GM19025 (cell line): ENCODE measurements at regions not wholly inside any gene's neighbourhood (a gene's known extent, or its start where the extent isn't known, plus 50 kb on each side); places are given as distances from the start of the nearest gene placed in this dataset.

Experiments
- ATAC-seq: cut with Tn5 transposase; IDR thresholded peaks from one replicate; pipeline ENCODE4 v1.9.1; 2021; ENCODE audit warnings: mild to moderate bottlenecking, low read depth, moderate library complexity; ENCODE audit not compliant: unreplicated experiment

GRCh38 chr17:72360386-72360940, 239.6 kb downstream of the SOX9 start:
- ATAC-seq, result no peak

- no peak for ATAC-seq
These were observed 241.1 kb downstream of the SOX9 start for GRCh38 chr17:72361892-72362291.

GRCh38 chr17:72362376-72363088, 241.7 kb downstream of the SOX9 start:
- no peak for ATAC-seq

- no peak for ATAC-seq
These were observed 242.3 kb downstream of the SOX9 start for GRCh38 chr17:72363089-72363610.

GRCh38 chr17:72365857-72366414, 245.1 kb downstream of the SOX9 start:
- ATAC-seq, result no peak

- ATAC-seq, result no peak
These were observed 245.8 kb downstream of the SOX9 start for GRCh38 chr17:72366626-72367025.

- ATAC-seq, result no peak
These were observed 247.4 kb downstream of the SOX9 start for GRCh38 chr17:72368191-72368590.

GRCh38 chr17:72369366-72369765, 248.5 kb downstream of the SOX9 start:
- no peak for ATAC-seq

- no peak for ATAC-seq
These were observed 250.0 kb downstream of the SOX9 start for GRCh38 chr17:72370819-72371218.

GRCh38 chr17:72372185-72372584, 251.4 kb downstream of the SOX9 start:
- ATAC-seq, result no peak

- ATAC-seq, result no peak
These were observed 253.3 kb downstream of the SOX9 start for GRCh38 chr17:72373910-72374741.

GRCh38 chr17:72376526-72377345, 255.9 kb downstream of the SOX9 start:
- ATAC-seq, result no peak

- no peak for ATAC-seq
These were observed 257.9 kb downstream of the SOX9 start for GRCh38 chr17:72378414-72379390.

- no peak for ATAC-seq
These were observed 258.7 kb downstream of the SOX9 start for GRCh38 chr17:72379516-72379915.

GRCh38 chr17:72380120-72380519, 259.3 kb downstream of the SOX9 start:
- ATAC-seq, result no peak

GRCh38 chr17:72380737-72381136, 259.9 kb downstream of the SOX9 start:
- ATAC-seq, result no peak

- ATAC-seq, result no peak
These were observed 261.0 kb downstream of the SOX9 start for GRCh38 chr17:72381597-72382397.
